Embryonic facial prominence (tissue), 1 donor: ENCODE measurements at regions not wholly inside any gene's neighbourhood (a gene's known extent, or its start where the extent isn't known, plus 50 kb on each side); places are given as distances from the start of the nearest gene placed in this dataset.

ENCODE experiments used
- DNase-seq: peaks from one replicate; pipeline ENCODE4 v3.0.0-alpha.2; 2016; ENCODE audit errors: extremely low spot score

DNA sequence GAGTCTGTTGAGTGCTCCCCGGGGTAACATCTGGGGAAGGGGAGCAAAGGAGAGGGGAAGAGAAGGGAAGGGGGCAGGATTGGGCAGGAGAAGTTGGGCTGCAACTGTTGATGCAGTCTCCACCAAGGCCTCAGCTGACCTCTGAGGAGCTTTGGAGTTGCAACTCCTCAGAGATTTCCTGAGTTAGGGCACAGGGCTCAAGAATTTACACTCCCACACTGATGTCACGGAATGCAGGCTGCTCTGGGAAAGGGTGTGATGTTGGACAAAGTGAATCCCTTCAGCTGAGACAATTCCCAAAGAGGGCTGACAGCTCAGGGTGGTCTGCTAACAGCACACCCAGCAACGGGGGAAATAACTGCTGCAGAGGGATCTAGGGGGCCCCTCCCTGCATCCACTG, 295.6 kb downstream of the PCNX1 start:
- DNase-seq, result no peak

DNA sequence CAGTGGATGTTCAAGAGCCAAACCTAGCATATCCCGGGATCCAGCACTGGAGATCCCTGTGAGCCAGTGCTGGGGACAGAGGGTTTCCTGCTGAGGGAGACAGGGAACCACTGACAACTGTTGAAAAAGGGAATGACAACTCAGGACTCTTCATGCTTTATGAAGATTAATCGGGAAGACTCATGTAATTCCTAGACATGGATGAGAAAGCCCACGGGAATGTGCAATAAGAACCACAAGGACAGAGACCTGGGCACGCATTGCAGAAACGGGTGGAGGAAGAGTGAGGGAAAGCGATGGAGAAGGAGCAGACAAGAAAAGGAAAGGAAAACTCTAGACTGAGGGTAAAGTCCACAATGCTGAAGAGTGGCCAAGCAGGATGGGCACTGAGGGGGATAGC, 296.0 kb downstream of the PCNX1 start:
- no peak for DNase-seq

DNA sequence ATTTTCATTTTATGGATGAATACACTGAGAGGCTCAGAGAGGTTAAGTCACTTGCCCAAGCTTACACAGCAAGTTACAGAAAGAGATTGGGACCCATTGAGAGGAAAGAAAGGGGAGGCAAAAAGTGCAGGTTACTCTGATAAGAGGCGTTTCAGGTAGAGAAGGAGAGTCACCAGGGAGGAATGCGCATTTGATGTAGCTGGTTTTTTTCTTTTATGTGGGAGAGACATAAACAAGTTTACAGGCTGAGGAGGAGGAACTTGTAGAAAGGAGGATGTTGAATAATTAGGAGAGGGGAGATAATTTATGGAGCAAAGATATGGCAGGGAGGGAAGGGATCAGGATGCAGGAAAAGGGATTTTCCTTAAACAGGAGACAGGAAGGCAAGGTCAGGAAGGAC, 297.0 kb downstream of the PCNX1 start:
- DNase-seq, result no peak

DNA sequence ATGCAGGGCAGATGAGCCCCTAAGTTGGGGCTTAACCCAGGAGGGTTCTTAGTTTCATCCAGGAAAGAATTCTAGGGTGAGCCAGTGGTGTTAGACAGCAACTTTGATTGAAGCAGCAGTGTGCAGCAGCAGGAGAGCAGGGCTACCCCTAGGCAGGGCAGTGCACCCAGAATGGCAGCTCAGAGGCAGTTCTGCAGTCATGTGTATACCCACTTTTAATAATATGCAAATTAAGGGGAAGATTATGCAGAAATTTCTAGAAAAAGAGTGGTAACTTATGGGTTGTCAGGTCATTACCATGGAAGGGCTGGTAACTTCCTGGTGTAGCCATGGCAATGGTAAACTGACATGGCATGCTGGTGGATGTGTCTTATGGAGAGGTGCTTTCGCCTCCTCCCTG, 297.5 kb downstream of the PCNX1 start:
- DNase-seq, result no peak

DNA sequence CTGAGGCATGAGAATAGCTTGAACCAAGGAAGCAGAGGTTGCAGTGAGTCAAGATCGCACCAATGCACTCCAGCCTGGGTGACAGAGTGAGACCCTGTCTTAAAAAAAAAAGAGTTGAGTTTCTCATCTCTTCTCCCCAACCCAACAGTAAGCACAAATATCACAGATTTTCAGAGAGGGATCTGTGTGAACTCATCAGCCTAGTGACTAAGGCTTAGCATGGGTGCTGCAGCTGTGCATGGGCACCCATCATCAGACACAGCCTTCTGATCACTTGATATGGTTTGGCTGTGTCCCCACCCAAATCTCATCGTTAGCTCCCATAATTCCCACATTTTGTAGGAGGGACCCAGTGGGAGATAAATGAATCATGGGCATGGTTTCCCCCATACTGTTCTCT, 298.9 kb downstream of the PCNX1 start:
- no peak for DNase-seq

DNA sequence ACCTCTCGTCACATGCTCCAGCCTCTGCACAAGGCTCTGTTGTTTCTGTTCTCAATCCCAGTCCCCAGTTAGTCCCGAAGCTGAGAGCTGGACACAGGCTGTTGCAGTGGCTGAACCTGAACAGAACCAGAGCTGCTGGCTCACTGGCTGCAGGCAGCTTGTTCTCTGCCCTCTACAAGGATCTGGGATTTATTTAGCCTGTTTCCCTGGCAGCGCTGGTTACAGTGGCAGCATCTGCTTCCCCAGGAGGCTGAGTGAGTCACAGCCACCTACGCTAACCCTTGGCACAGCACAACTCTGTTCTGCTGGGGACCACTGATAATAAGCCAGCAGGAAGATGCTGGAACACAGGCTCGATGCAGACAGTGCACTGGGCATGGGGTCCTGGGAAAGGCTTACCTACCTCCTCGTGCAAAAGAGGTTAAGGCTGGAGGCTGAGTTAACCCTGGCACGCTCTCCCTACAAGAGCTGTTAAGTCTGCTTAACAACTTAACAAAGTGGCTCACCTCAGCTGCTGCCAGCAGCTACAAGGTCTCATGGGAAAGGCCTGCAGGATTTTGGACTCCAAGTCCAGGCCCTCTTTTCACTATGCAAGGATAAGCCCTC, 299.6 kb downstream of the PCNX1 start:
- no peak for DNase-seq

DNA sequence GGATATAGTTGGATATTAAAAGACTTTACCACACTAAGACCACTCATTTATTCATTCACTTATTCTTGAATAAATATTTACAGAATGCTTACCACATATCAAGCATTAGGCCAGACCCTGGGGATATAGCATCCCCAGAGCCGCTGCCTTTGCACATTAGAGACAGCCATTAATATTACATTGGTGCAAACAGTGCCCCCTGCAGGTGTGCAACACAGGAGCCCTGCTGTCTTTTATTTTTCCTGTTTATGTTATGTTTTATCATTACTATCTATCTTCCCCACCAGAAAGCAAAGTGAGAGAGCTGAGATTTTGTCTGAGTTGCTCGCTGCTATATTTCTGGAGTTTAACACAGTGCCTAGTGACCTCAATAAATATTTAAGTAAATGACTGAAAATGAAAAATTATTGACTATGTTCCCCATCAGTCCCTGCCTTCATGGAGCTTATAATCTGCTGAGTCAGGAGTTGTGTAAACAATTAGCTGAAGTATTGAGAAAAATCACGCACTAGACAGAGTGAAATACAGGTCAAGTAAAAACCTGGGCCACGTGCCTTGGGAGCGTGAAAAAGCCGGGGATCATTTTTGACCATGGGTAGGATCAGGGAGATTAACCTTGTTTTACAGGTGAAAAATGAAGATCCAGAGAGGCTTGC, 301.6 kb downstream of the PCNX1 start:
- no peak for DNase-seq

DNA sequence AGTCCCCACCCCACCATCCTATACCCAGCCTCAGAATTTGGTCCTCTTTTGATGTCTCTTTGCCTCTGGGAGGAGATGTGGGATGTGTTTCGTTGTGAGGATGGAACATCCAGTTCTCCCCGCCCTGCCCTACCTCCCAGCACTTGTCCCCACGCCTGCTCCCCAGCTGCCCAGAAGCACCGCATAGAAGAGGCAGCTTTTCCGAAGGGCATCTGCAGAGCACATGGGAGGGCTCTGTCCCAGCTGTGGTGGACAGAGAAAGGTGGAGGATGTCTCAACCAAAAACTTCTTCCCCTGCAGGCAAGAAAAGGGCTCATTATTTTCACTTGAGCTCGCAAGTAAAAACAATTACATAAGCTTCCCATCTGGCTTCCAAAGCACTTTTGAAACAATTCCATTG, 302.6 kb downstream of the PCNX1 start:
- no peak for DNase-seq

DNA sequence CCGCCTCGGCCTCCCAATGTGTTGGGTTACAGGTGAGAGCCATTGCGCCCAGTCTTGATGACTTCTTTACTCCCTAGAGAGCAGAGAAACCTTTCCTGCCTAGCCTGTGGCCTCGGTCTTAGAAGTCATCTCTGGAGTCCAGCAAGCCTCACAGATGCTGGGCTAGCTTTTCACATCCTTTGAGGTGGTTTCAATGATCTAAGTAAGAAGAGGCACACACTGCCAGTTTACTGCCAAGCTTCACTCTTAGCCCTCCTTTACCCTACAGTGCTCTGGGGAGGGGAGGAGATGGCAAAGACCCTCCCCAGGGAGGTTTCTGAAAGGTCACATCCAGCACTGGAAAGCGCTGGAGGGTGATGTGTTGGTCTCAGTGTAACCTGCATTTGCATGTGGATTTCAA, 304.8 kb downstream of the PCNX1 start:
- no peak for DNase-seq

DNA sequence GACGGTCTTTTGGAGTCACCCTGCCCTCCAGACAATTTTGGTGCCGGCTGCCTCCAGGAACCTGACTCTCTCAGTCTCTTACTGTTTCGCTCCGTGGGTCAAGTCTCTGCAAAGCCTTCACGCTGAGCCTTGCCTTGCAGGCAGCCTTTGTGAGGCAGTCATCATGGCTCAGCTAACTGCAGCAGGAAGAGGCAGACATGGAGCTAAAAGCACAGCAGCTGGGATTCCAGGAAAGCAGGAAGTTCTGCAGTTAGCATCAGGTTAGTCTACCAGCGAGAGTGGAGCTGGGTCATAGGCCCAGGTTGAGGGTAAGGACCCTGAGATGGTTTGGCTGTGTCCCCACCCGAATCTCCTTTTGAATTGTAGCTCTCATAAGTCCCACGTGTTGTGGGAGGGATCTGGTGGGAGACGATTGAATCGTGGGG, 305.4 kb downstream of the PCNX1 start:
- DNase-seq, result no peak

DNA sequence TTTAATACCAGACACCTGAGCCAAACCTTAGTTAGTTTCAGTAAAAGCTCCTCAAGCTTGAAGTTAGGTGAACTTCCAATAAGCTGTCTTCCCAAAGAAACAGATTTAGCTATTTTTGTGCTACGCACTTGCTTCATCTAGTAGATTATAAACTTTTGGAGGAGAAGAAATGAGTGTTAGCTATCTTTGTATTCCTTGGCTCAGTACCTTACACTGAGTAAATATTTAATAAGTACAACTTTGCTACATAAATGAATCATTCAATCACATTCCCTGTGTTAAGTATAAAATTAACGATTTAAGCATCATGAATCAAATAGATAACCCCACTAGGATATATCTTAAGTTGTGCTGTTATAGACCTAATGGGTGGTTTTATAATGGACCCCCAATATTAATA, 307.0 kb downstream of the PCNX1 start:
- no peak for DNase-seq

DNA sequence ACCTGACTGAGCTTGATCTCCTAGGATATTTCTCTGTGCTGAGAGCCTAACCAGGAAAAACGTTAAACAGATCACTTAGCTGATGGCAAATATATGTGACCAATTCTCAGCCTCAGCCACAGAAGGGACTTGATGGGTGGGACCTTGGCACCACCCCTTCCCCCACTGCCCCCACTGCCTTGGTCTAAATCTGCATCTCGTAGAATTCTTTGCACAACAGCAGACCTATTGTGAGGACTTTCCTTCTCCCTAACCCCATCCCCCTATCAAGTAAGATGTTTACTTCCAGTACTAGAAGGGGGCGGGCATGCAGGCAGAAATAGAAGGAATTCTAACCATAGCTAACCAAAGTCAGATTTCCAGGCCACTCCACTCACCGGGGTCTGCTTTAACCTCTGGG, 313.2 kb downstream of the PCNX1 start:
- DNase-seq, result peak; percentile 26

DNA sequence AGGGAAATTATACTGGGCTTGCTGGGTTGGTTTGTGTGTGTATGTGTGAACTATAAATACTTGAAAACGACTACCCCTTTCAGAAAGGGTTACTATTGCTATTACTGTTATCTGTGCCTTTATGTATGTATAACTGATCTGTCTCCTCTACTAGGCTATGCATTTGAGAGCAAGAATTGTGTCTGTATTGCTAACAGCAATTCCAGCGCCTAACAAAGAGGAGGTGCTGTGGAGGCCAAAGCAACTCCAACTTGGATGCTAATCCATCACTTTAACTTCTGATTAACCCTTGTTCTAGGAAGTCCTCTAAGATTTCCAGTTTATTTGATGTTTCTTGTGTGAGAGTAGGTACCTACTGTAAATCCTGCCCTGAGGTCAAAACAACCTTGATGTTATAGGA, 313.9 kb downstream of the PCNX1 start:
- no peak for DNase-seq

DNA sequence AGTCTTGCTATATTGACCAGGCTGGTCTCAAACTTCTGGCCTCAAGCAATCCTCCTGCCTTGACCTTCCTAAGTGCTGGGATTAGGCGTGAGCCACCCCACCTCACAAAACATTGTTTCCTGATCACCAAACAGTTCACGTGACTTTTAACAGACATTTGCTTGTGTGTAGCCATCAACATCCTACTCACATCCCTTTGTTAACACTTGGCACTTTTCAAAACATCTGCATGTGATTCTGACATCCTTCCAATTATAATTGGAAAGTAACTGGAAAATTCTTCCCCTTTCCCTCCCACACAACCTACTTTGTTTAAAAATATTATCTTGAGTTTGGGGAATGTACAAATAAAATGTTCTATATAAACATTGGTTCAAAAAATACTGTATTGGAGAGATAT, 317.9 kb downstream of the PCNX1 start:
- DNase-seq, result no peak

DNA sequence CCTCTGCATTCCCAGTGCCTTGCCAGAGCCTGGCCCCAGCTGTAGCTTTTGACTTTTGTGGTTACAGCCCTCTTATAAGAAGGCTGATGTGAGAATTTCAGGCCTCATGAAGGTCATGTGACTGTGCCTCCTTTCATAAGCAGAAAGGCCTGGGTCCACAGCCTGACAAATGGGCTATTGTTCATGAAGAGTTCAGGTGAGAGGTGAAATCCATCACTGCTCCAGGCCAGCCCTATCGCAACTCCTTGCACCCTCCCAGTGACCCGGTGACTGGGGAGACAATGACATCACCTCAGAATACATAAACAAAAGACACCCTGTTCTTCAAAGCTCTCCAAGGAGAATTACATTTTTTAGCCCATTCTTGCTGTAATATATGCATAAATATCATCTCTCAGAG, 321.5 kb downstream of the PCNX1 start:
- DNase-seq, result no peak

DNA sequence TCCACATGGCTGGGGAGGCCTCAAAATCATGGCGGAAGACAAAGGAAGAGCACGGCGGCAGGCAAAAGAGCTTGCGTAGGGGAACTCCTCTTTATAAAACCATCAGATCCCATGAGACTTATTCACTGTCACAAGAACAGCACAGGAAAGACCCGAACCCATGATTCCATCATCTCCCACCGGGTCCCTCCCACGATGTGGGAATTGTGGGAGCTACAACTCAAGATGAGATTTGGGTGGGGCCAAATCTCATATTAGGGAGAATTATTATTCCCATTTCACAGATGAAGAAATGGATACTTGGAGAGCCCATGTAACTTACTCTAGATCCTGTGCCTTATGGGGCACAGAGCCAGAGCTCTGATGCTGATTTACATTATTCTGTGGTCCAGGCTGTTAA, 322.6 kb downstream of the PCNX1 start:
- no peak for DNase-seq

DNA sequence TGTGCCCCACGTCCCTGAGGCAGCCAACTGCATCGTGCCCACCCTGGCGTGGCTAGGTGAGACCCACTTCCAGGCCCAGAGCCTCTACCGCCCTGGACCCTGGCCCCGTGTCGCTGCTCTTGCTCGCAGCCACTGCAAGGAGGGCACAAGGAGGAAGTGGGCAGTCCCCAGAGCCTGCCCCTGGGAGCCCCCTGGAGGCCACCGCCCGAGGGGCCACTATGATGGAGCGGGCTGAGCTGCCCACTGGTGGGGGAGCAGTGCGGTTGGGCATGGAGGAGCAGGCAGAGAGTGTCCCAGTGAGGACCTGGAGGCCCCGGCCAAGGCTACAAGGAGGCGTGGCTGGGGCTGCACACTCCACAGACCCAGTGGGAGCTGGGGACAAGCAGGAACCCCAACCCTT, 323.6 kb downstream of the PCNX1 start:
- DNase-seq, result no peak

DNA sequence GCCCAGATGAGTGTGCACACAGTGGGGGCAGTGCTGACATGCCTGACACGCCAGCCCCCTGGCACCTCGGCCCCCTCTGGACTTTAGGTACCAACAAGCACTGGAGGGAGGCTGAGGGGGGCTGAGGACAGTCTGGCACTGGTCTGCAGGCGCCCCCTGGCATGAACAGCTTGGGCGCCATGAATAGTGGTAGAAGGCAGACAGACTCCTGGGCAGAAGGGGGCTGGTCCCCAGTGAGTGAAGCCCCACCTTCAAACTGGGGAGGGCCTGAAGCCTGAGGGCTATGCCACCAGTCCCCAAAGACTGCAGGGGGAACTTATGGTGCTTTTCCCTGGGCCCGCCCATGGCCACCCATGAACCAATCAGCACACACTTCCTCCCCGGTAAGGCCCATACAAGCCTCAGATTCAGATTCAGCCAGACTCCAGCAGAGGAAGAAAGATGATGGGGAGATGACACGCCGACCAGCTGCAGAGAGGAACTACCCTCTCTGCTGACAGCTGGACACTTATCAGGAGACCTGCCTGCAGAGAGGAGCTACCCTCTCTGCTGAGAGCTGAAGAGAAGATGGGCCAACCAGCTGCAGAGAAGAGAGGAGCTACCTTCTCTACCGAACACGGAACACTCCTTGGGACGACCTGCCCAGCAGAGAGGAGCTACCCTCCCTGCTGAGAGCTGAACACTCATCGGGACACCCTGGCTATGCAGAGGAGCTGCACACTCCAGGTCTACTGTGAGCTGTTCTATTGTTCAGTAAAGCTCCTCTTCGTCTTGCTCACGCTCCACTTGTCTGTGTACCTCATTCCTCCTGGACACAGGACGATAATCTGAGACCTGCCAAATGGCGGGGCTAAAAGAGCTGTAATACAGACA, 324.5 kb downstream of the PCNX1 start:
- DNase-seq, result no peak

DNA sequence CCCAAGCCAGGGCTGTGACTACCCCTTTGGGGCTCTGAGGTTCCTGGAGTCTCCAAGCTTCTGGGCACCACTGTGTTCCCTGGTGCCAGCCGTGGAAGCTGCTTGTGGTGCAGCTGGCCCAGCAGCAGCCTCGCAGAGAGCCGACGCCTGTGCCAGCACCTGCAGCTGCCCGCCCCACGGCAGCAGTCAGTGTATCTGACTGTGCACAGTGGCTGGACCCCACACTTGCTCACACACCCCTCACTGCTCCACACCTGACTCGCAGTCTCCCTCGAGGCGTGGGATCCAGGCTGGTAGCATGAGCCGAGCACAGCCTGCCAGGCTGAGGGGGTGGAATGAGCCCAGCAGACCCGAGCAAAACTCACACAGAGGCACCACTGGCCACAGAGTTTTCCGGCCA, 325.2 kb downstream of the PCNX1 start:
- no peak for DNase-seq

DNA sequence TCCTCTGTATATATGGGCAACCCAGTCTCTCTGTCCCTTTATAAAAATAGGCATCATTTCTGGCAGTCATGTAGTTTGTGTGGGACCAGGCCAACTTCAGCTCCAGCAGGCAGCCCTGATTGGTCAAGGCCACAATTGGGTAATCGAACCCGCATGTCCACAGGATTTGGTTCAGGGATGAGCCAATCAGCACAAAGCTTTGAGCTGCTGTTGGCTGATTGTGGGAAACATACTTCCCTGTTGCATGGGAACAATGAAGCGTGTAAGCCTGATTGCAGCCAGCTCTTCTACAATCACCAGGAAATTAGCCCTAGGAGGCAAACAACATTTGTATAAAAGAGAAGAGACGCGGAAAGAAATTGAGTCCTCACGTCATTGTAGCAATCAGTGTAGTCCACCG, 328.6 kb downstream of the PCNX1 start:
- DNase-seq, result peak; percentile 58

DNA sequence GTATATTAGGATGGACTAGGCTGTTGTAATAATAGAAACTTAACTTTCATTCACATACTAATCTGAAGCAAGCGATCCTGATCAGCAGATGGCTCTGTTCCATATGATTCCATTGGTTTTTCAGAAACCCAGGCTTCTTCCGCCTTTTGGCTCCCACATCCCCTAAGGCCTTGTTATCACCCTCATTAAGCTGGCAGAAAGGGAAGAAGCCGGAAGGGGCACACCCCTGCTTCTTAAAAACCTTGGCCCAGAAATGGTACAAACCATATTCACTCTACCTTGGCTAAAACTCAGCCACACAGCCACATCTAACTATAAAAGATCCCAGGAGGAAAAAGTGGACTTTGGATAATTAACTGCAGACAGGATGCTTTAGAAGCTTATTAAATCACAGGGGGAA, 329.2 kb downstream of the PCNX1 start:
- DNase-seq, result no peak

DNA sequence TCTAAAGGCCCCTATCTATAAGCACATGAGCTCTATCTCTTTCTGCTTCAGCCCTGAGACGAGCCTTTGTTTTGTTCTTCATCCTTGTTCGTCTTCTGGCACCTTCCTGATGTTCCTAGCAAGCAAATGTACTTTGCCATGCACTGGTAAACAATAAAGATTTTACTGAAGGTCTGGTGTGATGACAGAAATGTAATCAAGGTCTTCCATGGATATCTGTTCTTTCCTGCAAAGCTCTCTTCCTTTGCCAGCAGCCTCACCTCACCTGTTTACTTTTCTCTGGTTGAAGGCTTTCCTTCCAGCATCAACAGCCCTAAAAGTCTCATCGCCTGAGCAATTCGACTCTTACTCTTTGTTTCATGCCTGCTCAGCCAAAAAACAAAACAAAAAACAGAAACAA, 330.3 kb downstream of the PCNX1 start:
- DNase-seq, result no peak

DNA sequence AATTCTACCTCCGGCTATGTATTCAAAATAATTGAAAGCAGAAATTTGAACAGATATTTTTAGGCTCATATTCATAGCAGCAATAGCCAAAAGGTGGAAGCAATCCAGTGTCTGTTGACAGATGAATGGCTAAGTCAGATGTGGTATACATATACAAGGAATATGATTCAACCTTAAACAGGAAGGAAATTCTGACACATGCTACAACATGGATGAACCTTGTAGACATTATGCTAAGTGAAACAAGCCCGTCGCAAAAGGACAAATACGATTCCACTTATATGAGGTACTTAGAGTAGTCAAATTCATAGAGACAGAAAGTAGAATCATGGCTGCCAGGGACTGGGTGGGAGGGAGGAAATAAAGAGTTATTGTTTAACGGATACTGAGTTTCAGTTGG, 331.6 kb downstream of the PCNX1 start:
- DNase-seq, result no peak
